HG03066 (cell line): ENCODE measurements at regions not wholly inside any gene's neighbourhood (a gene's known extent, or its start where the extent isn't known, plus 50 kb on each side); places are given as distances from the start of the nearest gene placed in this dataset.
"Not testable (repeated sequence)": the region's sequence is repeated elsewhere in the genome, so short reads cannot be mapped to it uniquely, and the experiment has no call there.

Source experiments
- ATAC-seq: cut with Tn5 transposase; IDR thresholded peaks from one replicate; pipeline ENCODE4 v1.9.1; 2021; ENCODE audit warnings: low read depth; ENCODE audit not compliant: unreplicated experiment

GRCh38 chr7:81887098-81888090 lies 117.5 kb upstream of the HGF start:
- ATAC-seq: no peak

- no peak for ATAC-seq
Observed at GRCh38 chr7:81886211-81886764, 116.4 kb upstream of the HGF start.

- ATAC-seq: no peak
Observed at GRCh38 chr7:81884817-81885216, 115.0 kb upstream of the HGF start.

- ATAC-seq: no peak
Observed at GRCh38 chr7:81883801-81884393, 114.0 kb upstream of the HGF start.

- no peak for ATAC-seq
Observed at GRCh38 chr7:81882086-81882485, 112.2 kb upstream of the HGF start.

GRCh38 chr7:81877890-81878289 lies 108.0 kb upstream of the HGF start:
- no peak for ATAC-seq

GRCh38 chr7:81873559-81873958 lies 103.7 kb upstream of the HGF start:
- ATAC-seq: peak; percentile 55

GRCh38 chr7:81871606-81872265 lies 101.9 kb upstream of the HGF start:
- ATAC-seq: no peak

GRCh38 chr7:81870608-81871007 lies 100.8 kb upstream of the HGF start:
- ATAC-seq: no peak

- ATAC-seq: no peak
Observed at GRCh38 chr7:81869670-81870069, 99.8 kb upstream of the HGF start.

GRCh38 chr7:81865754-81866153 lies 95.9 kb upstream of the HGF start:
- ATAC-seq: no peak

GRCh38 chr7:81859433-81859832 lies 89.6 kb upstream of the HGF start:
- ATAC-seq: no peak

GRCh38 chr7:81858820-81859219 lies 89.0 kb upstream of the HGF start:
- ATAC-seq: not testable (repeated sequence)

GRCh38 chr7:81857385-81857784 lies 87.5 kb upstream of the HGF start:
- no peak for ATAC-seq

- ATAC-seq: no peak
Observed at GRCh38 chr7:81854518-81854917, 84.7 kb upstream of the HGF start.

- no peak for ATAC-seq
Observed at GRCh38 chr7:81852701-81853100, 82.9 kb upstream of the HGF start.

- no peak for ATAC-seq
Observed at GRCh38 chr7:81851413-81851812, 81.6 kb upstream of the HGF start.

- peak; percentile 79 for ATAC-seq
Observed at GRCh38 chr7:81846398-81846797, 76.6 kb upstream of the HGF start.

- ATAC-seq: peak; percentile 72
Observed at GRCh38 chr7:81845744-81846241, 75.9 kb upstream of the HGF start.

- ATAC-seq: not testable (repeated sequence)
Observed at GRCh38 chr7:81843657-81844056, 73.8 kb upstream of the HGF start.

- no peak for ATAC-seq
Observed at GRCh38 chr7:81842361-81842760, 72.5 kb upstream of the HGF start.
